HG03039 (cell line): ENCODE measurements at regions not wholly inside any gene's neighbourhood (a gene's known extent, or its start where the extent isn't known, plus 50 kb on each side); places are given as distances from the start of the nearest gene placed in this dataset.
"Not testable (repeated sequence)": the region's sequence is repeated elsewhere in the genome, so short reads cannot be mapped to it uniquely, and the experiment has no call there.

Source experiments
- ATAC-seq: cut with Tn5 transposase; IDR thresholded peaks from one replicate; pipeline ENCODE4 v1.9.1; 2021; ENCODE audit warnings: mild to moderate bottlenecking, moderate library complexity; ENCODE audit not compliant: unreplicated experiment

DNA sequence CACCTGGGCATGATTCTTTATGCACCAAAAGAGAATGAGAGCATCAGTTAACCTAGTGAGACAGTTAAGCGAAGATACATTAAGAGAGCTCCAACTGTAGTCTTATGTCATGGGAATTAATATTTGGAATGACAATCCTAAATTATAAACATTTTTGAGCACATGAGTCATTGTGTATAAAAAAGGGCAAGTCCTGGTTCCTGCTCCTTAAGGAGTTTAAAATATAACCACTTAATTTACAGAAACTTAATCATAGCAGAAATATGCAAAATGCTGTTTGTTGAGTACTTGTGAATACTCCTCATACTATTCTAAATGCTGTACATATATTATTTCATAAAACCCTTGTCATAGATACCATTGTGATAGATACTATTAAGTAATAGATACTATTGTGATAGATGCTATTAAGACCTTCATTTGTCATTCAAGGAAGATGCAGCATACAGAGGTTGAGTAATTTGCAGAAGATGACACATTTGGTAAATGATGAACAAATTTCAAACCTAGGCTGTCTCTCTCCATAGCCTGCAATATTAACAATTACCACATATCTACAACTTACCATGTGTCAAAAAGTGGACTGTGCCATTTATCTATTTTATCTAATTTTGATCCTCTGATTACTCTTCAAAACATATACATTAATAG lies 301.0 kb downstream of the TBC1D4 start:
- ATAC-seq: no peak

DNA sequence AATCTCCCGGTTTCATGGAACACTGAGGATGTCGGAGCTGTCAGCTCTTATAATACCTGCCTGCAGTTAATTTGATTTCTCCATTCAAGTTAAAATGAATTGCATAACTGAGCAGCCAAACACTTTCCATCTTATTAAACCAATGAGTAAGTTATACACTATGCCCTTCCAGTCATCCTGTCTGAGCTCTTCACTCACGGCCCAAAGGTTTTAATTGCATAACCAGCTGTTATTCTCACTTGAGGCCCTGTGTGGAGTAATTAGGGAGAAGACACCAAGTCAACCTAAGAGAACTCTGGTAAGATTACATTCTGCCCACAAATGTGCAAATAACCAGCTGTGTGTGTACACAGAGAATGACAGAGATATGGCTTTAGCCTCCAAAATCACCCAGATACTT lies 303.5 kb downstream of the TBC1D4 start:
- ATAC-seq: no peak

DNA sequence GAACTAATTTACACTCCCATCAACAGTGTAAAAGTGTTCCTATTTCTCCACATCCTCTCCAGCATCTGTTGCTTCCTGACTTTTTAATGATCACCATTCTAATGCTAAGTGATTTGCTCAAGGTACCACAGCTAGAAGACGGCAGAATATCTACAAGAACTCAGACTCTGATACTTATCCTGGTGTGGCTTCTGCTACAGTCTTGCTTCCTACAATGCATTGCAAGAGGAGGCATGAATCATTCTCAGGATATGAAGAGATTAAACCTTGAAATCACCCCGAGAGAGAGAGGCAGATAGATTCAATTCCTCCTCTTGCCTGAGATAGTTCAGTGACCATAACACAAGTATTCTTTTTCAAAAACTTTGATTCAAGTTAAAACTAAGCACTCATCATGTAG lies 306.4 kb downstream of the TBC1D4 start:
- no peak for ATAC-seq

DNA sequence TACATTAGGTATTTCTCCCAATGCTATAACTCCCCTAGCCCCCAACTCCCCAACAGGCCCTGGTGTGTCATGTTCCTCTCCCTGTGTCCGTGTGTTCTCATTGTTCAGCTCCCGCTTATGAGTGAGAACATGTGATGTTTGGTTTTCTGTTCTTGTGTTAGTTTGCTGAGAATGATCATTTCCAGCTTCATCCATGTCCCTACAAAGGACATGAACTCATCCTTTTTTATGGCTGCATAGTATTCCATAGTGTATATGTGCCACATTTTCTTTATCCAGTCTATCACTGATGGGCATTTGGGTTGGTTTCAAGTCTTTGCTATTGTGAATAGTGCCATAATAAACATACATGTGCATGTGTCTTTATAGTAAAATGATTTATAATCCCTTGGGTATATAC lies 306.9 kb downstream of the TBC1D4 start:
- not testable (repeated sequence) for ATAC-seq

DNA sequence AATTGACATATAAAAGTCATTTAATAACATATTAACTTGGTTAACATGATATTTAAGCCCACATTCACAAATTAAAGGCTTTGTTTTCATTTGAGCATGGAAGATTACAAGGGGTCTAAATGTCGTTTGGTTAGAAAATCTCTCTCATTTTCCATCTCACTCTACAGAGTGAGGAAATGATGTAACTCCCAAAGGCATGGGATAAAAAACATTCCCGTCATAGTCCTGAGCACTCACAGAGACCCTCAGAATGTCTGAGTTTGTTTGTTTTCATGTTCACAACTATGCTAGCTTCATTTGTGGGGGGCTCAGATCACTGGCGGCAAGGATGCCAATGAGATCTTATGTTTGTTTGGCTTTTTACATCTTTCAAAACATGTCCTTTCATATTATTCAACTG lies 307.5 kb downstream of the TBC1D4 start:
- no peak for ATAC-seq

GRCh38 chr13:75173457-75174356 lies 308.3 kb downstream of the TBC1D4 start:
- ATAC-seq: no peak

DNA sequence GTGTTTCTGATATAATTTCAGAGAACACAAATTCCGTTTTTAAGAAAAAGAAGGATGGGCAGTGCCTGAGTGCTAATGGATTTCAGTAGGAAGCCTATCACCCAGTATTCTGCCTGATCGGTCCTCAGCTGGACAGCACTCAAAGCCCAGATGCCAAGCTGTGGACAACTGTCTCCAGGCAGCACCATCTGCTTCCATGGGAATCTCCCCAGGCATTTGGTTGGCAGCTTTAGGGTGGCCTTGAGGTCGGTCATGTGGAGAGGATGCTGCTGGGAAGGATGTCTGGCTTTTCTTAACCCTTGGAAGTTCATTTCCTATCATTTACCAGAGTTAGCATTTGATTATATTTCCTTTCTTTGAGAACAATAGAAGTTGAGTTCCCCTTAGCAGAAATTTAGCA lies 311.7 kb downstream of the TBC1D4 start:
- ATAC-seq: no peak

GRCh38 chr13:75165543-75166230 lies 316.3 kb downstream of the TBC1D4 start:
- no peak for ATAC-seq

DNA sequence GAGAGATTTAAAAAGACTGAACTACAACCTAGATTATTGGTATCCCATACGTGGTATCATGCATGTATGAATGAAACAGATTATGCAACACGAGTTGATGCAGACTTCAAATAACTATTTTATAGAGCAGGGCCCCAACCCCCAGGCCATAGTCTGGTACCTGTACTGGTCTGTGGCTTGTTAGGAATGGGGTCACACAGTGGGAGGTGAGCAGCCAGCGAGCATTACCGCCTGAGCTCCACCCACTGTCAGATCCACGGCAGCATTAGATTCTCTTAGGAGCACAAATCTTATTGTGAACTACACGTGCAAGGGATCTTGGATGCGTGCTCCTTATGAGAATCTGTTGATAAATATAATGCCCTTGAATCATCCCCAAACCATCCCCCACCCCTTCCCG lies 320.2 kb downstream of the TBC1D4 start:
- no peak for ATAC-seq

GRCh38 chr13:75160984-75161383 lies 321.0 kb downstream of the TBC1D4 start:
- ATAC-seq: no peak

GRCh38 chr13:75154331-75154730 lies 327.6 kb downstream of the TBC1D4 start:
- ATAC-seq: no peak

DNA sequence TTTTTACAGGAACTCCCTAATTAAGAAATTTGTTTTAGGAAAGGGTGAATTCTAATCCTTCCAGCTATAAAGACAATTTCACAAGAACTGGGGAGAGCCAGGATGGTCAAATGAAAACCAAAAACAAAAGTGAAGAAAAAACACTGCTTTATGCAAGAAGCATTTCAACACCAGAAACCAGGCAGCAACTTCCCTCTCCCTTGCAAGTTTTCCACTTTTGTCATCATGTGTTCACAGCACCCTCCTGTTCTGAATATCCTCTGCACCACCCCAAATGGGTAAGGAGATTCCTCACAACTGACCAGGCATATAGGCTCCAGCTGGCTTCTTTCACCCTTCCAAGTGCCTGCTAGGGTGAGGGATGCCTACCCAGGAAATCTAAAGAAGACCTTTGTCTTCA lies 328.1 kb downstream of the TBC1D4 start:
- ATAC-seq: no peak

GRCh38 chr13:75153386-75153785 lies 328.6 kb downstream of the TBC1D4 start:
- ATAC-seq: no peak

- ATAC-seq: no peak
Measured at GRCh38 chr13:75151081-75151643, 330.8 kb downstream of the TBC1D4 start.

DNA sequence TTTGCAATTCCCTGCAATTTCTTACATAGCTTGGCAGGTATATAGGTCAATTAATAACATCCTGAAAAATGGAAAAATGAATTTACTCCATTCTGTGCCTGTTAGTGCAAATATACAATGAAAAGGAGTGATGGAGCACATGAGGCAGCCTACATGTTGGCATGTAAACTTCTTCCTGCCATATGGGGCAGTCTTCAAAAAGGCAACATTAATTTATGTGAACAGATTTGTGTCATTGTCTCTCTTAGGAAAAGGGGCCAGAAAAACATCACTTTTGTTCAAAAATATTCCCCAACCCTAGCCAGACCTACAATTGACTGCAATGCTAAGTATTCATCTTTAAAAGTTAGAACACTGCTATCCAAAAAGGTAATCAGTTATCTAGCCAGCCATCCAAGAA lies 332.2 kb downstream of the TBC1D4 start:
- ATAC-seq: no peak

DNA sequence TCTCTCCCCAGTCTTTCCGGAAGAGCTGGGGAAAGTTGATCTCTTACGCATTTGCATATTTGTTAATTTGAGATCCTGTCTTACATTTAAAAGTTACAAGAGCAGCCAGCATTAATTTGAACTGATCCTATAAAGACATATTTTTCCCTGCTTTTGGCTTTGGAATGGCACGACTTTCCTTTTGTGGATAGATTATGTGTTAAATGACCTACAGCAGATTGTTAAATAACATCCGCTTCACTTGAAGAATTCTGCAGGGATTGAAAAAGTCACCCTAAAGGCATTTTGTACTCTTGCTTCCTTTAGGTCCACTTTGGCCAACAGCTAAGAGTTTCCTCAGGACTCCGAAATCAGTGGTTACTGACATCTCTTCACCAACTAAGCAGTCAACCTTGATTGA lies 334.0 kb downstream of the TBC1D4 start:
- ATAC-seq: no peak

DNA sequence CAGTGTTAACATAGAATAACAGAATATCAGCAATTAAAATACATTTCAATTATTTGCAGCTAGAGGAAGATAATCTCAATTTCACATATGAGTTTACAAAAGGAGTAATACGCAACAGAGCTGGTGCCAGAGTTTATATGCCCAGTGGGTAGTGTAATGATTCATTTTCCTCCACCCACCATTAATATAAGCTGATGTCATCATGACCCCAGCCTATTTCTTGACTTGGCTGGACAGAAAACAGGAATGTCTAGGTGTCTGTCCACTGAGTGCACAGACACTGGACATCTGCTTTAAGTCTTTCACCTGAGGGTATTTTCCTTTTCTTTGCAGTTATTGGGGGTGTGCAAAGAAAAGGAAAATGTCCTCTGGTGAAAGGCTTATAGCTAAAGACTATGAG lies 335.5 kb downstream of the TBC1D4 start:
- ATAC-seq: no peak

DNA sequence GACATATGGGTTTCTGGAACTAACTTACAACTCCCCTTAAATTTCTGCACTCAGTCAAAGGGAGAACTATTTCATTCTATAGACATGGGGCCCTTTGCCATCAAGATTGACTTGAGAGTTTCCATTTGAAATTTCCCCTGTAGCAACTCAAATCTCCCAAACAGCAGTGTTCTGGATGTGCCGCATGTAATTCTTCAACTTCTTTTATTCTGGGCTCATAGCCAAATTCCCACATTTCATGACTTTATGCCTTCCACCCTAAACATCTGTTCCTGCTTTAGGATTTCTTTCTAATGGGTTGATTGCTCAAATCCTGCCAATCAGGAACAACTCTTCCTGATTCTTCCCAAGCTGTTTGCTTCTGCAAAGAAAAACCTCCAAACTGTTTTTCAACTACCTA lies 336.0 kb downstream of the TBC1D4 start:
- ATAC-seq: no peak

- ATAC-seq: no peak
Measured at GRCh38 chr13:75139291-75139690, 342.7 kb downstream of the TBC1D4 start.

DNA sequence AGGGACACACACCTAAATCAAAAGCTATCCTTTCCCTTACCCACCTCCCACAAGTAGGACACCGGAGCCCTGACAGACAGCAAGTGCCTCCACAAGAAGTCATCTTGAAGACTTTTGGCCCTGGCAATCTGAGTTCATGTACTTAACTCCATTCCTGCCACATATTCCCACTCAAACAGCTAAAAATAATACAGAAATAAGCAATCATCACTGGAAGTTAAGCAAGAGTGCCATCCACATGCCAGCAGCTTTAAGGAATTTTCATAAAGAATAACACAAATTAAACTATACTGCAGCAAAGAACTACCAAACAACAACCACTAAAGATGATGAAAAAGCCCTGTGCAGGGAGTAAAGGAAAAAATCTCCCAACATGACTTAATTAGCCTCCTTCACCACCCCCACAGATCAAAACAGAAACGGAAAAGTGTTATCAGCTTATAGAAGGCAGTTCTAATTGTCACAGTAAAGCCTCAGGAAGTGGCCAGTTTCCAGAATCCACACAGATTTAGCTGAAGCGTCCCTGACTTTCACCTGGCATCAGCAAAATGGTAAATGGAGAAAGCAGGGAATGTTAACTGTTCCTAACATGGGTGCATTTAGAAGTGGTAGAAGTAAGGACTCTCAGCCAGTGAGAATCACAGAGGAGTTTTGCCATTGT lies 343.9 kb downstream of the TBC1D4 start:
- no peak for ATAC-seq

DNA sequence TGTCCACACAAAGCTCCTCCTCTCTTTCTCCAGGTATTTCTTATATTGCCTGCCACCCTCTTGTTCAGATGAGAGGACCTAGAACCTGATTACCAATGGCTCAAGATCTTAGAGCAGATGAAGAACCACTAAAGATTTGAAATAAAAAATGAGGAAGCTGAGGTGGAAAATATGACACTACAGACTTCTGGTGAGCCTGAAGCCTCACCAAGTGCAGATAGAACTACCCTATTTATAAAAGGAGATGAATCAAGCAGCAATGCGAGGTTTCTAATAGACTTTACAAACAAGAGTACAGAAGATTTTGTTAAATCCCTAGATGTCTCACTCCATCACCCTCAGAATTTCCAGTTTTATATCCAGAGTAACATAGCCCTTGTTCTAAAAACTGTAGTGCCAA lies 345.8 kb downstream of the TBC1D4 start:
- ATAC-seq: no peak
